ENCODE measurements at regions not wholly inside any gene's neighbourhood (a gene's known extent, or its start where the extent isn't known, plus 50 kb on each side); places are given as distances from the start of the nearest gene placed in this dataset.

DNA sequence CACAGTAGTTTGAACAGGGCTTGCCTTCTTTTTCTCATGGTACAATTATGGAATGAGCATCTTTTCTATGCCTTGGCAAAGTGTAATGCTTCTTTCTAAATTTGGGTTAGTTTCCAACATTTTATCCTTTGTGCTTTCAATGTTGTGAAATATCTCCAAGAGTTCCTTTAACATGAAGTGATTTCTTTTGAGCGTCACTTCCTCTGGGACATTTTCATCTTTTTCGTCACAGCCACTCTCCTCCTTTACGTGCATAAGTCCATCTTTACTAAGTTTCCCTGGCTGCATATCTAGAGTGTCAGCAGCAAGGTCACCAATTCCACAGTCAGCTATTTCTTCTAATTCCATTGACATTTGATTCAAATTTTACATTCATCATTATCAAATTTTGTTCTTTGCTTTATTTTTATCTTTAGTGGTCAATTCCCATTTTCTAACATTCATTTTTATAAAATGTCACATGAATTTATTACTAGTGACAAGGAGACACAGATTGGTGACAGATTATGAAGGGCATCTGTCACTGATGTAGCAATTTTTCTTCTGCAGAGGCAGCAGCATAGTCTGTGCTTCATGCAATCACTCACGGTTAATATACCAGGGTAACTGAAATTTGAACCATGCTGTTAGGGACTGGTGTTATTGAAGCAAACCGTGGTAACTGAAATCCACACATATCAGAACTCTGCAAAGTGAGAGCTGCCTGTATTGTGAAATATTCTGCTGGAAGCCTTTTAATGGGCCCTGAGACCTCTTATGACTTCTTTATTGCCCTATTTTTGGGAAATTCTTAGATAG lies 126.5 kb upstream of the THBS1 start:
- no peak for DNase-seq (ENCODE audit: low spot score)
- intact Hi-C loops (cut with DNase I), result no loop called here

DNA sequence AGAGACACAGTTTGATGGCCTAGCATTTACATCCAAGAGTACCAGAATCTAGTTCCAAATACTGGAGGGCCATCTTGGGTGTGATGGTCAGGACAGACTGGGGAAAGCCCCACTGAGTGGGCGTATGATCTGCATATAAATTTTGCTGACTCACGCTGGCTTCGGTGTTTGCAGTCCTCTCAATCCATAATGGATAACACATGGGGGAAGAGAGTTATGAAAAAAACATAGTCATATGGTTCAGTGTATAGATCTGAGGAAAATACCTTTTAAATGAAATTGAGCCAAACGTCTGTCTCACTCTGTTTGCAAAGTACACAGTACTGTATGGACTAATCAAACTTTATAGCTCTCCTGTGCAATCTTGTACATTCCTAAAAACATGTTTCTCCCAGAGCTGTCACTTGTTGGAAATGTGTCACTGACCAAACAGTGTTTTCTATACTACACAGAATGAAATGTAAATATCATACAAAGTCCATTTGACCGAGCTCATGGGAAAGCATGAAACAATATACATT lies 125.3 kb upstream of the THBS1 start:
- intact Hi-C loops (cut with DNase I), result no loop called here

DNA sequence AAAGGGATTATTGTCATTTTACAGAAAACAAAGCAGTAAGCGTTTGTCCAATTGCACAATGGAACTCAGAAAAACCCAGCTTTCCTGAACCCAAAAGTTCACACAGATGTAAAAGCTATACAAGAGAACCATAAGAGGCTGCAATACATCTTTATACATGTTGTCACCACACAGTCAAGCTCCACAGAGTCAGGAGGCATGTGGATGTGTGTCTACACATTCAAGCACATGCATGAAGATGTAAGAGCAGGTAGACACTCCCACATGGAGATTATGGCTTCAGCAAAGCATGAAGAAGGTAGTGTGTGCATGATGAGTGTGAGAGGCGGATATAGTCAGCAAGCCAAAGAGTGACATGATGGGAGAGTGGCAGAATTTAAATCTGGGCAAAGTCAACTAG lies 124.7 kb upstream of the THBS1 start:
- intact Hi-C loops (cut with DNase I), result no loop called here
- no peak for DNase-seq (ENCODE audit: low spot score)

More for the DNA sequence above, 125.3 kb upstream of the THBS1 start:
- no peak for DNase-seq (ENCODE audit: low spot score)

DNA sequence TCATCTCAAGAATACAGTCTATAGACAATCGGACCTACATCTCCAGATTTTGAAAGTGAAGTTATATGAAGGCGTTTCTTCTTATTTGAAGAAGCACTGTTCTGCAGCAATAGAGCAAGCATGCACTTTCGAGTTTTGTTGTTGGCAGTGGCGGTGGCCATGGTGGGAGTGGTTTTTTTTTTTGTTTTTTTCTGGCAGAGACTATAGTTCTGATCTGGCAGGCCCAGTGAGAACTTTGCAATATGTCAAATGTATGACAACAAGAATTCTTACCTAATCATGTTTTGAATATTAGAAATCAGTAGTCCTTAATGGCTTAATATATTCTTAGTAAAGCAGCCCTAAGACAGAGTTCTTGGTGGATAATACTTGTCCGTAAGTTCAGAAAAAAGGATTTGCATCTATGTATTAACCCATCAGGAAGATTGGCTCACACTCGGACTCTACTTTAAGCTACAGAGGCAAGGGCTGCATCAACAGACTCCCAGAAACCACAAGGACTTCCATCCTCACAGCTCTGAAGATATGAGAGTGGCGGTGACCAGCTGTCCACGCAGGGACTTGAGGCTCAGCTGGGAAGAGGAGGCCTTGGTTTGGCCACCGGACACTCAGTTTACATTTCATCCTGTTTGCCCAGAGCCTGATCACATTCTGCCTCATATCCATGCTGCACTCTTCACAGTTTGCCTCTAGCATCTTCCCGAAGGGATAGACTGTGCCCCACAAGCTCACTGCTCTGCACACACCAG lies 124.1 kb upstream of the THBS1 start:
- no peak for DNase-seq (ENCODE audit: low spot score)
- intact Hi-C loops (cut with DNase I), result no loop called here

DNA sequence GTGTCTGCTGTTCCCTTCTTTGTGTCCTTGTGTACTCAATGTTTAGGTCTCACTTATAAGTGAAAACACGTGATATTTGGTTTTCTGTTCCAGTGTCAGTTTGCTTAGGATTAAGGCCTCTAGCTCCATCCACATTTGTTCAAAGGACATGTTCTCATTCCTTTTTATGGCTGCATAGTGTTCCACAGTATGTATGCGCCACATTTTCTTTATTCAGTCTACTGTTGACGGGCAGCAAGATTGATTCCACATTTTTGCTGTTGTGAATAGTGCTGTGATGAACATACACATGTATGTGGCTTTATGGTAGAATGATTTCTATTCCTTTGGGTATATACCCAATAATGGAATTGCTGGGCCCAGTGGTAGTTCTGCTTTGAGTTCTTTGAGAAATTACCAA lies 122.7 kb upstream of the THBS1 start:
- intact Hi-C loops (cut with DNase I), result no loop called here
- DNase-seq (ENCODE audit: low spot score), result no peak

DNA sequence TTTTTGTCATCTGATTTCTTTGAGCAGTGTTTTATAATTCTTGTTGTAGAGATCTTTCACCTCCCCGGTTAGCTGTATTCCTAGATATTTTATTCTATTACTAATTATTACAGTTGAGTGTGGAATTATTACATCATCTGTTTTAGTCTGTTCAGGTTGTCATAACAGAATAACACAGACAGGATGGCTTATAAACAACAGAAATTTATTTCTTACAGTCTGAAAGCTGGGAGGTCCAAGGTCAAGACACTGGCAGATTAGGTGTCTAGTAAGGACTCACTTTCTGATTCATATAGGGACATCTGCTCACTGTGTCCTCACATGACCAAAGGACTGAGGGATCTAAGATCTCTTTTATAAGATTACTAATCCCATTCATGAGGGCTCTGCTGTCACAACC lies 121.3 kb upstream of the THBS1 start:
- DNase-seq (ENCODE audit: low spot score), result no peak
- intact Hi-C loops (cut with DNase I), result no loop called here

DNA sequence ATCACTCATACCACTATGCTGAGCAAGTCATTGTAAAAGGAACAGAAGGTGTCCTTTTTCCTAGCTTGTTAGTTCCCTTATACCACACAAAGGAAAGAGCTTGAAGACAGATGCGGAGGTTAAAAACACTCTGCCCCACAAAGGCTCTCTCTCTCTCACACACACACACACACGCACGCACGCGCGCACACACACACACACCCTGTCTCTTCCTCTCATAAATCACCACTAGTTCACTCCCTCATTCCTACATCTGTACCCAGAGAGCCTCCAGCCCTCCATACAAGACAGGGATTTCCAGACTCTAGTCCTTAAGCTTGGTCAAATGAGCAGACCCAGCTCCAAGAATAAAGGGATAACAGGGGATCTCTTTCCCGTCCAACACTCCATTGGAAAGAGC lies 120.1 kb upstream of the THBS1 start:
- no peak for DNase-seq (ENCODE audit: low spot score)

DNA sequence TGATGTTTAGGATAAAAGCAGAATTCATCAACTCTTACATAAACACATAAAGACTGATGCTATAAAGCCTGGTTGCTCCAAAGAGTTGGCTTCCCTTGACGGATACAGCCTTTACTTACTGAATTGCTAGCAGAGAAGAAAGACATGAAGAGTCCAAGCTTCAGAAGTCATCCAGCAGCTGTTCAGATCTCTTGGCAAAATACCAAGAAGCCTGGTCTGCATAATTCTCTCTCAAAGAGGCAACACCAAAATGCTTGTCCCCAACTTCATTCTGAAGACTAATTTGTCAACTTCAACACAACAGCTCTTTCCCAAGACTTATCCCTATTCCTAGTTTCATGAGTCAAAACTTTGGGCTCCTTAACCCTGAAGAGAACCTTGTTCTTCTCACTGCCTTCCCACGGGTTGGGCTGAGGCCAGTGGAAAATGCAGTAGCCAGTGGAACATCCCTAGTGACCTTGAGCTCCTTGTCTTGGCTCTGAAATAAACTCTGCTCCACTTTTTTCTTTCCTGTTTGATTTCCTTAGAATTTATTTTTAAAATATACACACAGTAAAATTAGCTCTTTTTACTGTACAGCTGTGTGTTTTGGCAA lies 119.2 kb upstream of the THBS1 start:
- DNase-seq (ENCODE audit: low spot score), result peak; percentile 89
- intact Hi-C loops (cut with DNase I), result loop anchor here in 1 of 2 donors (5.0 to 10.0 kb wide), 2 partner anchors 36 to 97 kb away; no protein-coding TSS in a partner anchor

More for the DNA sequence above, 120.1 kb upstream of the THBS1 start:
- intact Hi-C loops (cut with DNase I), result loop anchor here in 1 of 2 donors (5.0 to 10.0 kb wide), 2 partner anchors 37 to 96 kb away; no protein-coding TSS in a partner anchor

DNA sequence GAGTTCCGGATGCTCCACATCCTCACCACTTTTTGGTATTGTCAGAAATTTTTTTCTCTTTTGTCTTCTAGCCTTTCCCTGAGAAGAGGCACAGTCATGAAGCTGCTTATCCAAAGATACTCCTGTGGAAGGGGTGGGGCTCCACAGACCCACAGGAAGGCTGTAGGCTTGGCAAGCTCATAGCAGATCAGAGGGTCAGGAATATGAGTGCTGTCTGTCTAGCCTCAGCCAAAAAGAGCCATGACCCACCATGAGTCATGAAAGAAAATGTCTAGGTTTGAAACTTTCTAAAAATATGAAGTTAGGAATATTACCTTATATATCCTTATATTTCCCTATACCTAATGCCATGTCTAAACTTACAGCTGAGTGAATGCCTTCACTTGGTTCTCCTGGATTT lies 118.2 kb upstream of the THBS1 start:
- intact Hi-C loops (cut with DNase I), result loop anchor here in 1 of 2 donors (5.0 to 10.0 kb wide), 2 partner anchors 35 to 98 kb away; no protein-coding TSS in a partner anchor
- DNase-seq (ENCODE audit: low spot score), result no peak

DNA sequence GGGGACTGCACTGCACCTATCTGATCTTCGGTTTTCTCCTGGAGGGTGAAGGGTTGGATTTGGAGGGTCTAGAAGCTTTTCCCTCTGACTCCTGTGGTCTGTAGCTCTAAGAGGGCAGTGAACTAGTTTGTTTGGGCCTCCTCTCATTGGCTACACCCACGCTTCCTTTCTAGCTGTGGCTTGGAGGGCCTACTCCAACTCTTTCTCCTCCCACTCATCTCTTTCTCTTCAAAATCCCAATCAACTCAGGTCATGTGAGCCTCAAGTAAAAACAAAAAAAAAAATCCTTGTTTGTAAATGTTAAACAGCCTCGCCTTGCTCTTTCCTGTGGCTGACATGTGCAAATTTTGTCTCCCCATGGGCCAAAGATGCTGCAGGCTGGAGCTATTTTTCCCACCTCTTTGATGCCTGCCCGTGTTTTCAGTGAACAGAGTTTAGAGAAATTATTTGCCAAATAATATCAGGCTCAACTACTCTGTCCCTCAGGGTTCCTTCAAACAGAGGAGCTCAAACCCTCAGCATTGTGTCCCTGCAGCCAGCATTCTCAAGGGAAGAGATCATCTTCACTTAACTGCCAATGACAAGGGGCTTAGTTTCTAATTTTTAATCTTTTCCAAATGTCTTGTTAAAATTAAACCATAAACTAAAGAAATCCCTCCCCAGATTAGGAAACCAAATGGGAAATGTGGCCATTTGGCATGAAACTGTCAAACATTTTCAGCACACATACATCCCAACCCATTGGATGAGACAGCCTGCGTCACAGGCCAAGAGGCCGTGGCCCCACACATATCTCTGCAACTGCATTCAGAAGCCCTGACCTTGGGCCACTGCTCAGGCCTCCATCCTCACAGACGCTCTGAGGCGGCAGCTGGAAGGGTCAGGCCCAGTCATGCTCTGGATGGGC lies 114.8 kb upstream of the THBS1 start:
- peak; percentile 90 for DNase-seq (ENCODE audit: low spot score)
- intact Hi-C loops (cut with DNase I), result loop anchor here in 1 of 2 donors (10.0 kb wide), 1 partner anchor 101 kb away; no protein-coding TSS in a partner anchor

DNA sequence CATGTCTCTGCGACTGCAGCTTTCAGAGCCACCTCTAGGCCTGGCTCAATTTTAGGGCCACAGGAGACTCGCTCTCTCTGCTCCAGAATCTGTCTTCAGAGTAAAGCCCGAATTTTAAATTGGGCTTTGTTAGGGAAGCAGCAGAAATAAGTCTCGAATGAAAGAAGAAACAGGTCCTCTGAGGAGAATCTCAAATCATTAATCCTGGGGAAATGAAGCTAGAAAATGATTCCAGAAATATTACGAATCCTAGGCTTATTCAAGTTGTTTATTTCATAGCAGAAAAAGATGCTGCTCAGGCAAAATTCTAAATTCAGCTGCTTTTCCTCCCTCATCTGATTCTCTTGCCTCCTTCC lies 114.2 kb upstream of the THBS1 start:
- intact Hi-C loops (cut with DNase I), result loop anchor here in 1 of 2 donors (10.0 kb wide), 1 partner anchor 102 kb away; no protein-coding TSS in a partner anchor
- DNase-seq (ENCODE audit: low spot score), result no peak

DNA sequence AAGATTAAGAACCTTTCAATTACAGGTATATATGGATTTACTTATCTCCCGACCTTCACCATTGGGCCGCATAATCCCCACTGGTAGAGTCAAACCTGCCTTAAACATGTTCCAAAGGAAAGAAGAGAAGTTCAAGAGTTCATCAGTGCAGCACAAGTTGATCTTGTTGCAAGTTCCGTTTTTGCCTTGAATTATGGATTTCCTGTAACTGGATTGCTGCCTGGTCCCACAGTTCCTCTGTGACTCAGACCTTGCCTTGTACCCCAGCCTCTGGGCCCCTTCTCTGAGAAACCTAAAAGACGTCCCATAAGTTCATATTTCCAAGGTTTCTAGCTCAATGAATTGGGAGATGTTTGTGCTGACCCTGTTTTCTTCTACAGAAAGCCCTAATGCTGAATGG lies 112.5 kb upstream of the THBS1 start:
- DNase-seq (ENCODE audit: low spot score), result no peak

DNA sequence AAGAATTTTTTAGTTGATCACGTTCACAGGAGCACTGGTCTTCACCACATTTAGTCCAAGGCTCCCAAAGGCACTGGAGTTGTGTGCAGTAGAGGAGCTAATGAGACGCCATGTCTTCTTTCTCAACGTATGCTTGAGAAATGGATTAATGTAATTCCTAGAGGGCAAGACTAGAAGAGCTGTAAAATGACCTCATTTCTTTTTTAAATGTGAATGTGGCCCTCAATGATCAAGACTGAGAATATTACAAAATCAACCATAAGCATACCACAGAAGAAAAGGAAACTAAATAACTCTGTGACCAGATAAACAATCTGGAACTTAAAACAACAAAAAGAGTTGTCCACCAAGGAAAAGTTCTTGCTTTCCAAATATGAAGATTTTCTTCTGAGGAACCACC lies 112.1 kb upstream of the THBS1 start:
- intact Hi-C loops (cut with DNase I), result loop anchor here in 1 of 2 donors (10.0 kb wide), 1 partner anchor 104 kb away; no protein-coding TSS in a partner anchor
- DNase-seq (ENCODE audit: low spot score), result no peak

More for the DNA sequence above, 112.5 kb upstream of the THBS1 start:
- intact Hi-C loops (cut with DNase I), result loop anchor here in 1 of 2 donors (10.0 kb wide), 1 partner anchor 104 kb away; no protein-coding TSS in a partner anchor

DNA sequence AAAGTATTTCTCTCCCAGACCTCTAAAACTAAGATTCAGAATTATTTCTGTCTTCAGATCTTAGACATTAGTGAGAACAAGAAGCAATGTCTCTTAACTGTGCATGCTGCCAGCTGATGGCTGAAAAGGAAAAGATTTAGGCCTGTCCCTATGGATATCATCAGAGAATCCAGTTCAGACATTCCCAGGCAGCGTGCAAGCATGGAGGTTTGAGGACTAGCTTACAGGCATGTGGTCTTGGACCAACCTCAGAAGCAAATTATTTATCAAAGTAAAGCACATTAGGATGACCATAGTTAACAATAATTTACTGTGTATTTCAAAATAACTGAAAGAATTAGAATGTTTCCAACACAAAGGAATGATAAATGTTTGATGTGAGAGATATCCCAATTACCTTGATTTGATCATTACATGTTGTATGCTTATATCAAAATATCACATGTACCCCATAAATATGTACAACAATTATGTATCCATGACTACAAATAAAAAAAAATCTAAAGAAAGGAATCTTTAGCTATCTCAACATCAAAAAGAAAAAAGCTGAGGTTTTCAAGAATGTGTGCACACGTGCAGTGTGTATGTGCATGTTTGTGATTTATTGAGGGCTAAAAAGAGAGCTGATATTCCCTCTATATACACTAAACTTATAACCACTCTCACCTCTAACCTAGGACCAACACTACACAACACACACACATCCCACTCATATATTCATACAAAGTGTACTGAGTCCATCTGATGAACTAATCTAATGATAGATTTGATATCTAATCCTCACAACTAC lies 108.9 kb upstream of the THBS1 start:
- intact Hi-C loops (cut with DNase I), result loop anchor here in 1 of 2 donors (10.0 kb wide), 1 partner anchor 103 kb away; no protein-coding TSS in a partner anchor
- no peak for DNase-seq (ENCODE audit: low spot score)

DNA sequence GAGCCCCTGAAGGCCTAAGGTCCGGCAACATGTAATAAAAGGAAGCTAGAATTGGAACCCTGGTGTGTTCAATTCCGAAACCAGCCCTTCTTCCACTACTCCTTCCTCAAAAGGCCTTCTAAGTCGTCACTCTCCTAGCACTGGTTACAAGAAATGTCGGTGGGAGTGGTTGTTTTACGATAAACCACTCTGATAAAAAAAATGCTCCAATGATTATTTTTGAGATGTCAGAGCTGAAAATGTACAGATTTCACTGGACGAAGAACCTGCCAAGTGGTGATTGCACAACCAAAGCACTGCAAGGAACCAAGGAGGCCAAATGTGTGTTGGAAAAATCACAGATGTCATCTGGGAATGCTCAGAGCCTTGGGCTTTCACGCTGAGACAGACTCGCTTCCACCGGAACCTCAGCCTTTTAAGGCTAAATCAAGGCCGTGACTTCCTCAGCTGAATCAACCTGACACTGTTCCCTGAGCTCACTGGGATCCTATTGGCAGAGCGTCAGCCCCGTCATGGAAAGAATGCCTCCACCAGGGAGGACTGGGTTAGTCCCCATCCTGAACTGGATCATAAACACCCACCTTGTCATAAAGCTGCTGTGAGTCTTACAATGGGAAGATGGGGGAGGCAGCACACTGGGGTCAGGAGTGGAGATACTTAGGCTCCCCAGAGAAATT lies 108.1 kb upstream of the THBS1 start:
- intact Hi-C loops (cut with DNase I), result loop anchor here in 1 of 2 donors (10.0 kb wide), 1 partner anchor 102 kb away; no protein-coding TSS in a partner anchor
- DNase-seq (ENCODE audit: low spot score), result peak; percentile 98

DNA sequence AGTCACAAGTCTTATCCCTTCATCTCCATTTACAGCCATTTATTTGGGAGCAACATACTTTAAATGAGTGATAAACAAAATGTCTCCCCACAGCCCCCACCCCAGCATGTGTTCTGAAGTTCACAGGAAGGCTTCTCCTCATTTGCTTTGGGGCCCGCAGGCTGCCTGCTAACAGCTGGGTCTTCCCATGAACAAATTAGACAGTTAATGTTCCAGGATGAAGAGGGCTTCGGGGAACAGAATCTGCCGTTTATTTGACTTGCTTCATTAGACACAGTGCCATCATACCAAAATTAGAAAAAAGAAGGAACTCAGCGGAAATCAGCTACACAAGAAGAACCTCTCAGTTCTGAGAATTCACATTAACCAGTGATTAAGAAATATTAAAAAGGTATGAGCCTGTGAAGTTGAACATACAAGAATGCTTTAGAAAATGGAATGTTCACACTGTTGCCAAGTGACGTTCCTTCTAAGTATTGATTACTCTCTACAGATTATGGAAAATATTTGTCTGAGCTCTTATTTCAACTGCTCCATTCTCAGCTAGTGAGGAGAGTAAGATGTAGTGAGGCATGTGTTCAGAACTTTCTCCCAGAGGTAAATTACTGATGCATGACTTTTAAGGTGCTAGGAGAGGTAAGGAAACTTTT lies 107.5 kb upstream of the THBS1 start:
- DNase-seq (ENCODE audit: low spot score), result no peak
- intact Hi-C loops (cut with DNase I), result loop anchor here in 1 of 2 donors (10.0 kb wide), 1 partner anchor 101 kb away; no protein-coding TSS in a partner anchor
